ENCODE measurements at regions not wholly inside any gene's neighbourhood (a gene's known extent, or its start where the extent isn't known, plus 50 kb on each side); places are given as distances from the start of the nearest gene placed in this dataset.

DNA sequence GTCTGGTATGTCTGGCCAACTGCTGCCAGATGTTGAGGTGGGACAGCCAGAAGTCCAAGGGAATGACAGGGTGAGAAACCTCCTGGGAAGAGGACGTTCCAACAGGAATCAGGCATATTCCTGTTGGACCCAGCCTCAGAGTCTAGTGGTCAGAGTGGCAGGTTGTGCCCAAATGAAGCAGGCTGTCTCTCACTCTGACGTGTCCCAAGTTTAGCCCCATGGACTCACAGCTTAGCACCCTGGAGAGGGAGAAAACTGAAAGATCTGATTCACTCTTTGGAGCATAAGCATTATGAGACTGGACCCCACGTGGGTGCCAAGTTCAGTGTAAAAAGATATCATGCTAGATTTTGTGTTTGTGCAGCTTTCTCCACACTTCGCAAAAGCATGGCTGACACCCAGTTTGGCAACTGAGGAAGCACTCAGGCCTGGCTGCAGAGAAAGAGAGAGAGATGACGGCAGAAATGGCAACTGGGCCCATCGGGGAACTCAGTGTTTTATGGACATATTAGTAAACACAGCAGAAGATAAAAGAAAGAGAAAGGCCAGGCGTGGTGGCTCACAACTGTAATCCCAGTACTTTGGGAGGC, 88.2 kb upstream of the LMCD1 start:
- Mint-ChIP-seq H3K9me3 (peaks cover 2% of the 10 kb centered on the region), H3K27me3 (ENCODE audit: low read depth) (peaks cover 8% of the 10 kb centered on the region), H3K4me1 (peaks cover 10% of the 10 kb centered on the region), H3K4me3 (no peak overlapping the region), H3K36me3 (ENCODE audit: low read depth) (no peaks in the 10 kb centered on the region), H3K27ac (peak overlapping the region in 1 of 3 experiments; percentile 3)
- TF ChIP-seq, protein P1, sequence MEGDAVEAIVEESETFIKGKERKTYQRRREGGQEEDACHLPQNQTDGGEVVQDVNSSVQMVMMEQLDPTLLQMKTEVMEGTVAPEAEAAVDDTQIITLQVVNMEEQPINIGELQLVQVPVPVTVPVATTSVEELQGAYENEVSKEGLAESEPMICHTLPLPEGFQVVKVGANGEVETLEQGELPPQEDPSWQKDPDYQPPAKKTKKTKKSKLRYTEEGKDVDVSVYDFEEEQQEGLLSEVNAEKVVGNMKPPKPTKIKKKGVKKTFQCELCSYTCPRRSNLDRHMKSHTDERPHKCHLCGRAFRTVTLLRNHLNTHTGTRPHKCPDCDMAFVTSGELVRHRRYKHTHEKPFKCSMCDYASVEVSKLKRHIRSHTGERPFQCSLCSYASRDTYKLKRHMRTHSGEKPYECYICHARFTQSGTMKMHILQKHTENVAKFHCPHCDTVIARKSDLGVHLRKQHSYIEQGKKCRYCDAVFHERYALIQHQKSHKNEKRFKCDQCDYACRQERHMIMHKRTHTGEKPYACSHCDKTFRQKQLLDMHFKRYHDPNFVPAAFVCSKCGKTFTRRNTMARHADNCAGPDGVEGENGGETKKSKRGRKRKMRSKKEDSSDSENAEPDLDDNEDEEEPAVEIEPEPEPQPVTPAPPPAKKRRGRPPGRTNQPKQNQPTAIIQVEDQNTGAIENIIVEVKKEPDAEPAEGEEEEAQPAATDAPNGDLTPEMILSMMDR (IDR thresholded peaks at IDR 0.05; ENCODE audit: unreplicated experiment in 3 of 3): no peak

DNA sequence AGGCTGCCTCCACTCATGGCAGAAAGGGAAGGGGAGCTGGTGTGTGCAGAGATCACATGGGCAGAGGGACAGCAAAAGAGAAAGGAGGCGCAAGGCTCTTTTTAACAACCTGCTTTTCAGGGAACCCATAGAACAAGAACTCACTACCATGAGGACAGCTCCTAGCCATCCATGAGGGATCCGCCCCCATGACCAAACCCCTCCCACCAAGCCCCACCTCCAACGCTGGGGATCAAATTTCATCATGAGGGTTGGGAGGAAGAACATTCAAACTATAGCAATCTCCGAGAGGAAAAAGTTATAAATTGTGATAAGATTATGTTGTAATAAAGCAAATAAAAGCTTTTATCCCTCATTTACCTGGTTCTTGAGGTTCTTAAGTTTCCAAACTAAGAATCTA, 84.7 kb upstream of the LMCD1 start:
- TF ChIP-seq, protein P1 (IDR thresholded peaks at IDR 0.05; ENCODE audit: unreplicated experiment in 3 of 3): no peak
- H3K27me3 Mint-ChIP-seq (ENCODE audit: low read depth): peaks cover 8% of the 10 kb centered on the region
- H3K36me3 Mint-ChIP-seq (ENCODE audit: low read depth): no peaks in the 10 kb centered on the region
- H3K4me3 Mint-ChIP-seq: no peak overlapping the region
- peaks cover 23% of the 10 kb centered on the region for H3K4me1 Mint-ChIP-seq
- H3K27ac Mint-ChIP-seq: peak overlapping the region in 2 of 3 experiments; percentile 41 to 66
- H3K9me3 Mint-ChIP-seq: no peaks in the 10 kb centered on the region

DNA sequence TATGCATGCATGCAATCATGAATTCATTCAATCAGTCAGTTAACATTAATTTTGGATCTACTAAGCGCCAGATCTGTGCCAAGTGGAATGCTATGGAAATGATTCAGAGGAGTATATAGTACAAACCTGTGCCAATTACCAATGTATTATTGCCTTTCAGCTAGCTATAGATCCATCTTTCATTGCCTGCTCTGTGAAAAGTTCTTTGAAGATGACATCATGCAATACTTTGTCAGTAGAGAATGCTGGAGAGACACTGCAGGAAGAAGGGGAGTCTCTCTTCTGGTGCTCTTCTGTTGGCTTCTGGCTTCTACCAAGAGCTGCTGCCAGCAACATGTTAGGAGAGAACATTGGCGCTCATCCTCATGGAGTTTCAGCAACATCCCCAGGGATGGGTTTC, 81.0 kb upstream of the LMCD1 start:
- Mint-ChIP-seq H3K4me1 (peaks cover 23% of the 10 kb centered on the region), H3K27ac (no peak overlapping the region), H3K9me3 (peaks cover 8% of the 10 kb centered on the region), H3K4me3 (no peak overlapping the region), H3K27me3 (ENCODE audit: low read depth) (peaks cover 3% of the 10 kb centered on the region), H3K36me3 (ENCODE audit: low read depth) (no peaks in the 10 kb centered on the region)
- TF ChIP-seq, protein P1 (IDR thresholded peaks at IDR 0.05; ENCODE audit: unreplicated experiment in 3 of 3): no peak

DNA sequence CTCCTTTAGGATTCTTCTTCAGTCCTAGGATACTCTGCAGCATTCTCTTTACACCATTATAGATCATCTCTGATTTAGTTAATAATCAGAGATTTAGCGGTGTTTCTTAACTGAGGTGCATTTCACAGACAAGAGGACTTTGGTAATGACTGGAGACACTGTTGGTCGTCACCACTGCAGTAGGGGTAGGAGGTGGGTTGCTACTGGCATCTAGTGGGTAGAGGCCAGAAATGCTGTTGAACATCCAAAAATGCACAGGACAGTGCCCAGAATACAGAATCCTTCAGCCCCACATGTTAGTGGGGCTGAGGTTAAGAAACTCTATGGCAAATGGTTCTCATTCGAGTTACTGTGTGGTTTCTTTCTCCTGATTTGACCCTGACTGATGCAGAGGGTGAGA, 80.4 kb upstream of the LMCD1 start:
- TF ChIP-seq, protein P1 (IDR thresholded peaks at IDR 0.05; ENCODE audit: unreplicated experiment in 3 of 3): no peak
- H3K9me3 Mint-ChIP-seq: peaks cover 8% of the 10 kb centered on the region
- H3K4me1 Mint-ChIP-seq: peaks cover 23% of the 10 kb centered on the region
- no peaks in the 10 kb centered on the region for H3K36me3 Mint-ChIP-seq (ENCODE audit: low read depth)
- no peak overlapping the region for H3K27ac Mint-ChIP-seq
- H3K27me3 Mint-ChIP-seq (ENCODE audit: low read depth): peaks cover 3% of the 10 kb centered on the region
- no peak overlapping the region for H3K4me3 Mint-ChIP-seq

DNA sequence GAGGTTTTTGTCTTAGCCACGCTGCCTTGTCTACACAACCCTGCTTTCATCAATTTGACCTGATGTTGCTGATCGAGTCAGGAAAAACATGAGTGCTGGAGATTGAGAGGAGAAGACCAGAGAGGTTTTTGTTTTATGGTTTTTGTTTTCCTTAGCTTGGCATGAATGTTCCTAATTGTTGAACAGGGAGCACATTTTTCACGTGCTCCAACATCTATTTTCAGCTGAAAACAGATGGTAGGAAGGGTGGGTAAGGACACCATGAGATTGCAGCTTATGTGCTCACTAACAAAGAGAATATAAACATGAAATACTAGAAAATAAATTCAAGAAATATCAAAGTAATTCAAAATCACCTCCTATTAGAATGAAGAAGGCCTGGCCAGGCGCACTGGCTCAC, 79.9 kb upstream of the LMCD1 start:
- no peaks in the 10 kb centered on the region for H3K36me3 Mint-ChIP-seq (ENCODE audit: low read depth)
- H3K27me3 Mint-ChIP-seq (ENCODE audit: low read depth): peaks cover 2% of the 10 kb centered on the region
- peaks cover 8% of the 10 kb centered on the region for H3K9me3 Mint-ChIP-seq
- peaks cover 20% of the 10 kb centered on the region for H3K4me1 Mint-ChIP-seq
- no peak overlapping the region for H3K27ac Mint-ChIP-seq
- TF ChIP-seq, protein P1 (IDR thresholded peaks at IDR 0.05; ENCODE audit: unreplicated experiment in 3 of 3): no peak
- no peak overlapping the region for H3K4me3 Mint-ChIP-seq

DNA sequence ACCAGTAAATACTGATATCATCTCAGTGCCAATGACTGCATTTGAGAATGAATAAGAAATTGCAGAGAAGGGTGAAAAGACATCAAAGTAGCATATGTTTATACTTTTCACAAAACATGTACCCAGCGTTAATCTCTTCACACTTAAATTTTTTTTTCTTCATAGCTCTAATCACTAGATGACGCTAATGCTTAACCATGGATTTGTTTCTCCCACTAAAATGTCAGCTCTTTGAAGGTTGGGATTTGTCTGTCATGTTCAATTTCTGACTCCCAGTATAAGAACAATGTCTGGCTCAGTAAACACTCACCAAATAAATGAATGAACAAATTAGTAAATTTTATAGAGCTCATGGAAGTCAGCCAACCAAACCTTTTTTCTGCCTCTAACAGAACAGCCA, 78.3 kb upstream of the LMCD1 start:
- no peaks in the 10 kb centered on the region for H3K27me3 Mint-ChIP-seq (ENCODE audit: low read depth)

More for the DNA sequence above, 78.3 kb upstream of the LMCD1 start:
- TF ChIP-seq, protein P1 (IDR thresholded peaks at IDR 0.05; ENCODE audit: unreplicated experiment in 3 of 3): no peak
- H3K4me1 Mint-ChIP-seq: peaks cover 13% of the 10 kb centered on the region
- H3K4me3 Mint-ChIP-seq: no peak overlapping the region
- peaks cover 8% of the 10 kb centered on the region for H3K9me3 Mint-ChIP-seq
- no peaks in the 10 kb centered on the region for H3K36me3 Mint-ChIP-seq (ENCODE audit: low read depth)
- H3K27ac Mint-ChIP-seq: no peak overlapping the region

Measured in nephron (organoid).